Brain microvascular endothelial cell (primary cell): ENCODE measurements at regions not wholly inside any gene's neighbourhood (a gene's known extent, or its start where the extent isn't known, plus 50 kb on each side); places are given as distances from the start of the nearest gene placed in this dataset.

Source experiments
- DNase-seq: peaks from one replicate; pipeline ENCODE4 v3.0.0-alpha.2; 2020
- H3K27ac ChIP-seq: fragments of 250-450 bp; sonication (Bioruptor Pico); 2 replicates; pipeline ENCODE4 v1.5.1; 2020; ENCODE audit warnings: mild to moderate bottlenecking, moderate library complexity
- H3K27me3 ChIP-seq: fragments of 250-450 bp; sonication (Bioruptor Pico); replicated peaks from 2 replicates; pipeline ENCODE4 v1.5.1; 2020; ENCODE audit warnings: mild to moderate bottlenecking
- H3K36me3 ChIP-seq: fragments of 250-450 bp; sonication (Bioruptor Pico); replicated peaks from 2 replicates; pipeline ENCODE4 v1.5.1; 2020; ENCODE audit warnings: mild to moderate bottlenecking
- H3K4me3 ChIP-seq: 2 replicates; pipeline ENCODE4 v1.5.1; 2011; ENCODE audit warnings: low read depth, mild to moderate bottlenecking, control low read depth, low read length, moderate library complexity
- in situ Hi-C: cut with HindIII; loops from 2 replicates; pipeline ENCODE4 v1.10.0; 2017; ENCODE audit warnings: low sequenced_read_pairs, low pct_ligation_motif_present
- TF ChIP-seq, protein P1 (sequence below): IDR thresholded peaks from 2 replicates; pipeline ENCODE4 v1.5.1; 2011; ENCODE audit warnings: low read depth, mild to moderate bottlenecking, moderate library complexity, low read length, control low read depth, inconsistent platforms; ENCODE audit errors: missing control alignments

- TF ChIP-seq, protein P1, sequence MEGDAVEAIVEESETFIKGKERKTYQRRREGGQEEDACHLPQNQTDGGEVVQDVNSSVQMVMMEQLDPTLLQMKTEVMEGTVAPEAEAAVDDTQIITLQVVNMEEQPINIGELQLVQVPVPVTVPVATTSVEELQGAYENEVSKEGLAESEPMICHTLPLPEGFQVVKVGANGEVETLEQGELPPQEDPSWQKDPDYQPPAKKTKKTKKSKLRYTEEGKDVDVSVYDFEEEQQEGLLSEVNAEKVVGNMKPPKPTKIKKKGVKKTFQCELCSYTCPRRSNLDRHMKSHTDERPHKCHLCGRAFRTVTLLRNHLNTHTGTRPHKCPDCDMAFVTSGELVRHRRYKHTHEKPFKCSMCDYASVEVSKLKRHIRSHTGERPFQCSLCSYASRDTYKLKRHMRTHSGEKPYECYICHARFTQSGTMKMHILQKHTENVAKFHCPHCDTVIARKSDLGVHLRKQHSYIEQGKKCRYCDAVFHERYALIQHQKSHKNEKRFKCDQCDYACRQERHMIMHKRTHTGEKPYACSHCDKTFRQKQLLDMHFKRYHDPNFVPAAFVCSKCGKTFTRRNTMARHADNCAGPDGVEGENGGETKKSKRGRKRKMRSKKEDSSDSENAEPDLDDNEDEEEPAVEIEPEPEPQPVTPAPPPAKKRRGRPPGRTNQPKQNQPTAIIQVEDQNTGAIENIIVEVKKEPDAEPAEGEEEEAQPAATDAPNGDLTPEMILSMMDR: no peak
- no peaks in the 10 kb centered on the region for H3K36me3 ChIP-seq
- no peaks in the 10 kb centered on the region for H3K27me3 ChIP-seq
- peak overlapping the region; percentile 41 for H3K27ac ChIP-seq
- in situ Hi-C loops: no loop called here
- DNase-seq: peak; percentile 15
- H3K4me3 ChIP-seq: no peak overlapping the region
Observed at GRCh38 chr3:21273259-21274025, 477.6 kb downstream of the ZNF385D start.

DNA sequence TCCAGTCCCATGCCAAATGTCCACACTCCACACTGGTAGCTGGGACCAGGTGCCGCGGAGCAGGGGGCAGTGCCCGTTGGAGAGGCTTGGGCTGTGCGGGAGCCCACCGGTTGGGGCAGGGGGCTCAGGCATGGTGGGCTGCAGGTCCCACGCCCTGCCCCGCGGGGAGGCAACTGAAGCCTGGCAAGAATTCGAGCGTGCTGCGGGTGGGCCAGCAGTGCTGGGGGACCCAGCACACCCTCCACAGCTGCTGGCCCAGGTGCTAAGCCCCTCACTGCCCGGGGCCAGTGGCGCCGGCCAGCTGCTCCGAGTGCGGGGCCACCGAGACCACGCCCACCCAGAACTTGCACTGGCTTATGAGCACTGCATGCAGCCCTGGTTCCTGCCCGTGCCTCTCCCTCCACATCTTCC lies 479.4 kb downstream of the ZNF385D start:
- Histone ChIP-seq H3K27me3 (no peaks in the 10 kb centered on the region), H3K36me3 (no peaks in the 10 kb centered on the region), H3K27ac (no peak overlapping the region), H3K4me3 (no peak overlapping the region)
- in situ Hi-C loops: no loop called here
- no peak for DNase-seq
- TF ChIP-seq, protein P1: no peak

GRCh38 chr3:21269882-21270281 lies 481.1 kb downstream of the ZNF385D start:
- no peak for DNase-seq
- Histone ChIP-seq H3K36me3 (no peaks in the 10 kb centered on the region), H3K4me3 (no peak overlapping the region), H3K27ac (no peak overlapping the region), H3K27me3 (no peaks in the 10 kb centered on the region)
- in situ Hi-C loops: no loop called here
- TF ChIP-seq, protein P1: no peak

- in situ Hi-C loops: no loop called here
- DNase-seq: no peak
- TF ChIP-seq, protein P1: no peak
Observed at GRCh38 chr3:21260507-21260906, 490.5 kb downstream of the ZNF385D start.

GRCh38 chr3:21259896-21260295 lies 491.1 kb downstream of the ZNF385D start:
- no peaks in the 10 kb centered on the region for H3K27me3 ChIP-seq
- in situ Hi-C loops: no loop called here
- H3K4me3 ChIP-seq: no peak overlapping the region
- H3K36me3 ChIP-seq: no peaks in the 10 kb centered on the region
- H3K27ac ChIP-seq: no peak overlapping the region
- TF ChIP-seq, protein P1: no peak
- DNase-seq: no peak

More at GRCh38 chr3:21260507-21260906, 490.5 kb downstream of the ZNF385D start:
- Histone ChIP-seq H3K36me3 (no peaks in the 10 kb centered on the region), H3K4me3 (no peak overlapping the region), H3K27me3 (no peaks in the 10 kb centered on the region), H3K27ac (no peak overlapping the region)

DNA sequence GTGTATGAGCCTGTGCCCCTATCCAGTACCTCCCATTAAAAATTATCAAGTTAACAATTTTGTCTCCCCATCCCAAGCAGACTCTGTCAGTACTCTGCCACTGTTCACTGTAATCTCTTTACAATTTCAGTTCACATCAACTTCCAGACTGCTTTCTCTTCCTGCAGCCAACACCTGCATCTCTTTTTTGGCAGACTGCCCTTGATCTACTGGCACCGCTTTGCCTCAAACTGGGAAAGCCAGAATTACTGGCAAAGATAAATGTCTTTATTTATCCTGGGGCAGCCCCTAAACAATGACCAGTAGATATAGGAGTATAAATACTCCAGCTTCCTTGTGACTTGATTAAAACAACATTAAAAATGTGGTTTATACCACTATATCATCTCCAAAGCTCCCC lies 494.1 kb downstream of the ZNF385D start:
- Histone ChIP-seq H3K4me3 (no peak overlapping the region), H3K27ac (no peak overlapping the region), H3K36me3 (no peaks in the 10 kb centered on the region), H3K27me3 (no peaks in the 10 kb centered on the region)
- TF ChIP-seq, protein P1: no peak
- DNase-seq: no peak
- in situ Hi-C loops: no loop called here
